SK-N-SH (cell line): ENCODE measurements at regions not wholly inside any gene's neighbourhood (a gene's known extent, or its start where the extent isn't known, plus 50 kb on each side); places are given as distances from the start of the nearest gene placed in this dataset.

ENCODE experiments used
- CTCF ChIA-PET: fragments of 300-600, 350-600 bp; formaldehyde crosslinking; extraction: SDS; loops from one replicate; lab custom pipeline; 2021; lab: Yijun Ruan, JAX
- POLR2A ChIA-PET: fragments of 350-600 bp; sonication (Branson Sonifier 250); formaldehyde crosslinking; extraction: SDS; loops from one replicate; lab custom pipeline; 2020; ENCODE audit warnings: antibody characterized with exemption, inconsistent platforms; lab: Yijun Ruan, JAX
- DNase-seq: peaks from one replicate; pipeline ENCODE4 v3.0.0; 2012
- H2AFZ ChIP-seq: fragments of 200-600 bp; sonication (generic); 2 replicates; pipeline ENCODE4 v1.8.1; 2016; ENCODE audit warnings: antibody characterized with exemption, mild to moderate bottlenecking, low read depth
- H3F3A ChIP-seq: fragments of 200-600 bp; sonication (generic); replicated peaks from 2 replicates; pipeline ENCODE3; 2016; ENCODE audit warnings: antibody characterized with exemption, mild to moderate bottlenecking; ENCODE audit not compliant: insufficient read depth
- H3K27ac ChIP-seq, 2 experiments: fragments of 200-500 bp in 1 of 2; fragments of 200-600 bp in 1 of 2; sonication (Bioruptor generic) in 1 of 2; sonication (generic), shearing (Covaris generic) in 1 of 2; 2 replicates each; pipeline versions ENCODE4 v1.5.1 to v1.6.1; 2014 to 2016; ENCODE audit warnings: low read depth in 2 of 2, inconsistent platforms in 1 of 2, low read length in 1 of 2, mild to moderate bottlenecking in 1 of 2, mixed read lengths in 1 of 2
- H3K27me3 ChIP-seq: fragments of 200-600 bp; sonication (generic), shearing (Covaris generic); 2 replicates; pipeline ENCODE4 v1.6.1; 2016; ENCODE audit warnings: mixed run types; ENCODE audit not compliant: insufficient read depth
- H3K36me3 ChIP-seq, 2 experiments: fragments of 200-500 bp in 1 of 2; fragments of 200-600 bp in 1 of 2; sonication (Bioruptor generic) in 1 of 2; sonication (generic) in 1 of 2; replicated peaks in 1 of 2; 2 replicates each; pipeline versions ENCODE3 to v1.5.1; 2014 to 2016; ENCODE audit warnings: low read length in 1 of 2, mild to moderate bottlenecking in 1 of 2; ENCODE audit not compliant: insufficient read depth in 2 of 2, control insufficient read depth in 1 of 2
- H3K4me1 ChIP-seq, 2 experiments: fragments of 200-500 bp in 1 of 2; fragments of 200-600 bp in 1 of 2; sonication (Bioruptor generic) in 1 of 2; sonication (generic), shearing (Covaris generic) in 1 of 2; 2 replicates each; pipeline versions ENCODE4 v1.5.1 to v1.6.1; 2014 to 2016; ENCODE audit warnings: low read depth in 1 of 2, low read length in 1 of 2, mixed run types in 1 of 2; ENCODE audit not compliant: insufficient read depth in 2 of 2, control insufficient read depth in 1 of 2
- H3K4me2 ChIP-seq: fragments of 200-600 bp; sonication (generic), shearing (Covaris generic); 2 replicates; pipeline ENCODE4 v1.6.1; 2017; ENCODE audit warnings: mixed run types
- H3K4me3 ChIP-seq, 2 experiments: fragments of 200-500 bp in 1 of 2; fragments of 200-600 bp in 1 of 2; sonication (Bioruptor generic) in 1 of 2; sonication (generic), shearing (Covaris generic) in 1 of 2; 2 replicates each; pipeline versions ENCODE4 v1.5.1 to v1.8.1; 2014 to 2016; ENCODE audit warnings: low read depth in 2 of 2, inconsistent platforms in 1 of 2, low read length in 1 of 2, mild to moderate bottlenecking in 1 of 2, mixed read lengths in 1 of 2, moderate library complexity in 1 of 2
- H3K79me2 ChIP-seq: fragments of 200-600 bp; sonication (generic); 2 replicates; pipeline ENCODE4 v1.8.1; 2017; ENCODE audit warnings: mild to moderate bottlenecking; ENCODE audit not compliant: insufficient read depth
- H3K9ac ChIP-seq: fragments of 200-600 bp; sonication (generic); 2 replicates; pipeline ENCODE4 v1.6.1; 2017; ENCODE audit warnings: mixed run types
- H3K9me2 ChIP-seq: fragments of 200-600 bp; sonication (generic); 2 replicates; pipeline ENCODE4 v1.6.1; 2017; ENCODE audit warnings: mixed run types
- H3K9me3 ChIP-seq: fragments of 200-600 bp; sonication (generic); 2 replicates; pipeline ENCODE4 v1.6.1; 2017; ENCODE audit warnings: mixed run types, mild to moderate bottlenecking, moderate library complexity
- H4K20me1 ChIP-seq: fragments of 200-600 bp; sonication (generic); 2 replicates; pipeline ENCODE4 v1.6.1; 2017; ENCODE audit warnings: mild to moderate bottlenecking, mixed run types; ENCODE audit not compliant: insufficient read depth
- CHD2 ChIP-seq: fragments of 150-350 bp; IDR thresholded peaks from 2 replicates; pipeline ENCODE4 v1.6.1; 2018; ENCODE audit warnings: low read length; ENCODE audit not compliant: partially characterized antibody
- ELF1 ChIP-seq: IDR thresholded peaks from 2 replicates; pipeline ENCODE4 v1.4.0; 2012
- FOSL2 ChIP-seq: IDR thresholded peaks from 2 replicates; pipeline ENCODE4 v1.4.0; 2012; ENCODE audit warnings: low read depth, mild to moderate bottlenecking, moderate library complexity, borderline replicate concordance
- FOXJ3 ChIP-seq: sonication (generic); formaldehyde crosslinking; IDR thresholded peaks from 2 replicates; pipeline ENCODE4 v1.5.1; 2020; ENCODE audit warnings: mild to moderate bottlenecking, missing genetic modification reagents
- FOXM1 ChIP-seq: IDR thresholded peaks from 2 replicates; pipeline ENCODE4 v1.4.0; 2012; ENCODE audit warnings: low read depth, mild to moderate bottlenecking
- MEF2A ChIP-seq: IDR thresholded peaks from 2 replicates; pipeline ENCODE4 v1.4.0; 2012; ENCODE audit warnings: low read depth, borderline replicate concordance
- NFIC ChIP-seq: IDR thresholded peaks from 2 replicates; pipeline ENCODE4 v1.4.0; 2012; ENCODE audit warnings: borderline replicate concordance
- NRF1 ChIP-seq: IDR thresholded peaks from 2 replicates; pipeline ENCODE4 v1.6.1; 2012; ENCODE audit warnings: low read depth, mild to moderate bottlenecking, low read length
- POLR2AphosphoS5 ChIP-seq: IDR thresholded peaks from 2 replicates; pipeline ENCODE4 v1.6.1; 2012; ENCODE audit warnings: low read depth, low read length
- RAD21 ChIP-seq: IDR thresholded peaks from 2 replicates; pipeline ENCODE4 v1.6.1; 2012; ENCODE audit warnings: mild to moderate bottlenecking, low read length
- RCOR1 ChIP-seq: fragments of 150-350 bp; IDR thresholded peaks from 2 replicates; pipeline ENCODE4 v1.6.1; 2017; ENCODE audit warnings: antibody characterized with exemption, low read length
- RFX5 ChIP-seq: IDR thresholded peaks from 2 replicates; pipeline ENCODE4 v1.6.1; 2012; ENCODE audit warnings: mild to moderate bottlenecking, improper control_type of control experiment, low read length
- SIN3A ChIP-seq: IDR thresholded peaks from 2 replicates; pipeline ENCODE4 v1.6.1; 2012; ENCODE audit warnings: low read depth, mild to moderate bottlenecking, low read length, moderate library complexity, borderline replicate concordance
- WGBS: methylation state at CpG from one replicate; pipeline ENCODE4 v1.1.6; 2017; ENCODE audit warnings: low lambda C conversion rate; 5-methylcytosine and 5-hydroxymethylcytosine counted together
- TF ChIP-seq, protein P1 (sequence below): fragments of 200-600 bp; sonication (generic); IDR thresholded peaks from 2 replicates; pipeline ENCODE4 v1.6.1; 2017; ENCODE audit warnings: antibody characterized with exemption, mild to moderate bottlenecking, moderate library complexity
- TF ChIP-seq, protein P2 (sequence below): fragments of 150-350 bp; IDR thresholded peaks from 2 replicates; pipeline ENCODE4 v1.6.1; 2017; ENCODE audit warnings: antibody characterized with exemption, low read length, low read depth, borderline replicate concordance
- TF ChIP-seq, protein P3 (sequence below): IDR thresholded peaks from 2 replicates; pipeline ENCODE4 v1.4.0; 2012; ENCODE audit warnings: low read depth, borderline replicate concordance
- TF ChIP-seq, protein P4 (sequence below): IDR thresholded peaks from 2 replicates; pipeline ENCODE4 v1.6.1; 2012; ENCODE audit warnings: mild to moderate bottlenecking, low read depth, low read length, moderate library complexity

DNA sequence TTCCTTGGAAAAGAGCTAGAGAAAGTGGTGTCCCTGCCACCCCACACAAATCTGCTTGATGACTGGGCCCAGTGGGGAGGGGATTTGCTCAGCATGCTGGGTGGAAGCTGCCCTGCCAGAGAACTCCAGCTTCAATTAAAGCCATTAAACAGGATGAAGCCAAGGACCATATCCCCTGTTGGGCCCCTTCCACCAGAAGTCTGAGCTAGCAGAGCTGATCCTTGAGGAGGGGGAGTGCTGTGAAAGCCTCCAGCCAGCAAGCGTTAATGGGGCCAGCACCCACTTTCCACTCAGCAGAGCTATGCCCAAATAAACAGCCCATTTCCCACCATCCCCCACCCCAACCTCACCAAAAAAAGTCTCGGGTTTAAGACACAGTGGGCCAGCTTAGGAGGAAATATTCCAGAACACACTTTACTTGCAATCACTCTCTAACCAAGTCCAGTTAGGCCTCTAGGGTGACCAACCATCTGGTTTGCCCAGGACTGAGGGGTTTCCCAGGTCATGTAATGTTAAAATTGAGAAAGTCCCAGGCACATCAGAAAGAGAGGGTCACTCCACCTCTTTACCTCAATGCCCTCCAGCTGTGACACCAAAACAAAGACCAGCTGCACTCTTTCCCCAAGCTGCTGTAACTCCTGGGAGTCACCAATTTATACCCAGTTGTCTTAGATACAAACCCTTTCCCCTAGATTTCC lies 132.3 kb downstream of the FOXI3 start:
- Histone ChIP-seq H3F3A (no peaks in the 10 kb centered on the region), H4K20me1 (no peaks in the 10 kb centered on the region), H3K9me2 (no peaks in the 10 kb centered on the region), H3K27me3 (no peaks in the 10 kb centered on the region), H3K4me3 (no peak overlapping the region), H3K4me2 (no peak overlapping the region), H2AFZ (no peak overlapping the region), H3K9ac (no peak overlapping the region), H3K27ac (no peak overlapping the region), H3K36me3 (no peaks in the 10 kb centered on the region), H3K79me2 (no peaks in the 10 kb centered on the region), H3K4me1 (no peaks in the 10 kb centered on the region), H3K9me3 (no peaks in the 10 kb centered on the region)
- CTCF ChIA-PET = interaction anchor here (0.8 to 1.2 kb wide), 3 partner anchors 12 to 134 kb away, joined by 3 to 4 read pairs (median 3); no protein-coding TSS in a partner anchor
- TF ChIP-seq RCOR1 = no peak
- TF ChIP-seq FOXM1 = no peak
- TF ChIP-seq NRF1 = no peak
- TF ChIP-seq, protein P1, sequence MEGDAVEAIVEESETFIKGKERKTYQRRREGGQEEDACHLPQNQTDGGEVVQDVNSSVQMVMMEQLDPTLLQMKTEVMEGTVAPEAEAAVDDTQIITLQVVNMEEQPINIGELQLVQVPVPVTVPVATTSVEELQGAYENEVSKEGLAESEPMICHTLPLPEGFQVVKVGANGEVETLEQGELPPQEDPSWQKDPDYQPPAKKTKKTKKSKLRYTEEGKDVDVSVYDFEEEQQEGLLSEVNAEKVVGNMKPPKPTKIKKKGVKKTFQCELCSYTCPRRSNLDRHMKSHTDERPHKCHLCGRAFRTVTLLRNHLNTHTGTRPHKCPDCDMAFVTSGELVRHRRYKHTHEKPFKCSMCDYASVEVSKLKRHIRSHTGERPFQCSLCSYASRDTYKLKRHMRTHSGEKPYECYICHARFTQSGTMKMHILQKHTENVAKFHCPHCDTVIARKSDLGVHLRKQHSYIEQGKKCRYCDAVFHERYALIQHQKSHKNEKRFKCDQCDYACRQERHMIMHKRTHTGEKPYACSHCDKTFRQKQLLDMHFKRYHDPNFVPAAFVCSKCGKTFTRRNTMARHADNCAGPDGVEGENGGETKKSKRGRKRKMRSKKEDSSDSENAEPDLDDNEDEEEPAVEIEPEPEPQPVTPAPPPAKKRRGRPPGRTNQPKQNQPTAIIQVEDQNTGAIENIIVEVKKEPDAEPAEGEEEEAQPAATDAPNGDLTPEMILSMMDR = no peak
- TF ChIP-seq POLR2AphosphoS5 = no peak
- TF ChIP-seq, protein P2, sequence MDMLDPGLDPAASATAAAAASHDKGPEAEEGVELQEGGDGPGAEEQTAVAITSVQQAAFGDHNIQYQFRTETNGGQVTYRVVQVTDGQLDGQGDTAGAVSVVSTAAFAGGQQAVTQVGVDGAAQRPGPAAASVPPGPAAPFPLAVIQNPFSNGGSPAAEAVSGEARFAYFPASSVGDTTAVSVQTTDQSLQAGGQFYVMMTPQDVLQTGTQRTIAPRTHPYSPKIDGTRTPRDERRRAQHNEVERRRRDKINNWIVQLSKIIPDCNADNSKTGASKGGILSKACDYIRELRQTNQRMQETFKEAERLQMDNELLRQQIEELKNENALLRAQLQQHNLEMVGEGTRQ = no peak
- no peak for TF ChIP-seq RAD21
- TF ChIP-seq FOXJ3 (CRISPR knock-in tag) = no peak
- no peak for TF ChIP-seq ELF1
- TF ChIP-seq MEF2A = no peak
- TF ChIP-seq CHD2 = no peak
- TF ChIP-seq RFX5 = no peak
- no peak for TF ChIP-seq FOSL2
- TF ChIP-seq SIN3A = no peak
- no peak for TF ChIP-seq NFIC
- POLR2A ChIA-PET = no interaction called here
- 30% methylated on average over 2 of the region's 2 CpGs for WGBS
- no peak for DNase-seq

DNA sequence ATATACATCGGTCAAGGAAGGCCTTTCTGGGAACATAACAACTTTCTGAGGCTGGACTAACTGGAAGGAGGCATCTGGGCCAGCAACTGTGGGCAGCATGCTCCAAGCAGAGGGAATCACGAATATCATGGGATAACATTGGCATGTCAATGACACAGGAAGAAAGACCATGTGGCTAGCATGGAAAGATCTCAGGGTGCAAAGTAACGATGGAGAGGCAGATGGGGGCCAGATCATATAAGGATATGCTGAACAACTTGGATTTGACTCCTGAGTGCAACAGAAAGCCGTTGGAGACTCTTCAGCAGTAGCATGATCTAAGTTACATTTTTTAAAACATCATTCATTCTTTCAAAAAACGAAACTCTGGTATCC lies 133.6 kb downstream of the FOXI3 start:
- Histone ChIP-seq H3K4me2 (no peak overlapping the region), H3K9ac (no peak overlapping the region), H3K27me3 (no peaks in the 10 kb centered on the region), H3K9me2 (no peaks in the 10 kb centered on the region), H3F3A (no peaks in the 10 kb centered on the region), H3K27ac (no peak overlapping the region), H3K4me3 (no peak overlapping the region), H4K20me1 (no peaks in the 10 kb centered on the region), H3K9me3 (no peaks in the 10 kb centered on the region), H3K79me2 (no peaks in the 10 kb centered on the region), H3K4me1 (no peaks in the 10 kb centered on the region), H3K36me3 (no peaks in the 10 kb centered on the region), H2AFZ (no peak overlapping the region)
- 12% methylated on average over 5 of the region's 5 CpGs for WGBS
- TF ChIP-seq CHD2 = no peak
- no peak for TF ChIP-seq FOXJ3 (CRISPR knock-in tag)
- no peak for TF ChIP-seq MEF2A
- TF ChIP-seq, protein P3, sequence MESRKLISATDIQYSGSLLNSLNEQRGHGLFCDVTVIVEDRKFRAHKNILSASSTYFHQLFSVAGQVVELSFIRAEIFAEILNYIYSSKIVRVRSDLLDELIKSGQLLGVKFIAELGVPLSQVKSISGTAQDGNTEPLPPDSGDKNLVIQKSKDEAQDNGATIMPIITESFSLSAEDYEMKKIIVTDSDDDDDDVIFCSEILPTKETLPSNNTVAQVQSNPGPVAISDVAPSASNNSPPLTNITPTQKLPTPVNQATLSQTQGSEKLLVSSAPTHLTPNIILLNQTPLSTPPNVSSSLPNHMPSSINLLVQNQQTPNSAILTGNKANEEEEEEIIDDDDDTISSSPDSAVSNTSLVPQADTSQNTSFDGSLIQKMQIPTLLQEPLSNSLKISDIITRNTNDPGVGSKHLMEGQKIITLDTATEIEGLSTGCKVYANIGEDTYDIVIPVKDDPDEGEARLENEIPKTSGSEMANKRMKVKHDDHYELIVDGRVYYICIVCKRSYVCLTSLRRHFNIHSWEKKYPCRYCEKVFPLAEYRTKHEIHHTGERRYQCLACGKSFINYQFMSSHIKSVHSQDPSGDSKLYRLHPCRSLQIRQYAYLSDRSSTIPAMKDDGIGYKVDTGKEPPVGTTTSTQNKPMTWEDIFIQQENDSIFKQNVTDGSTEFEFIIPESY = no peak
- TF ChIP-seq, protein P4, sequence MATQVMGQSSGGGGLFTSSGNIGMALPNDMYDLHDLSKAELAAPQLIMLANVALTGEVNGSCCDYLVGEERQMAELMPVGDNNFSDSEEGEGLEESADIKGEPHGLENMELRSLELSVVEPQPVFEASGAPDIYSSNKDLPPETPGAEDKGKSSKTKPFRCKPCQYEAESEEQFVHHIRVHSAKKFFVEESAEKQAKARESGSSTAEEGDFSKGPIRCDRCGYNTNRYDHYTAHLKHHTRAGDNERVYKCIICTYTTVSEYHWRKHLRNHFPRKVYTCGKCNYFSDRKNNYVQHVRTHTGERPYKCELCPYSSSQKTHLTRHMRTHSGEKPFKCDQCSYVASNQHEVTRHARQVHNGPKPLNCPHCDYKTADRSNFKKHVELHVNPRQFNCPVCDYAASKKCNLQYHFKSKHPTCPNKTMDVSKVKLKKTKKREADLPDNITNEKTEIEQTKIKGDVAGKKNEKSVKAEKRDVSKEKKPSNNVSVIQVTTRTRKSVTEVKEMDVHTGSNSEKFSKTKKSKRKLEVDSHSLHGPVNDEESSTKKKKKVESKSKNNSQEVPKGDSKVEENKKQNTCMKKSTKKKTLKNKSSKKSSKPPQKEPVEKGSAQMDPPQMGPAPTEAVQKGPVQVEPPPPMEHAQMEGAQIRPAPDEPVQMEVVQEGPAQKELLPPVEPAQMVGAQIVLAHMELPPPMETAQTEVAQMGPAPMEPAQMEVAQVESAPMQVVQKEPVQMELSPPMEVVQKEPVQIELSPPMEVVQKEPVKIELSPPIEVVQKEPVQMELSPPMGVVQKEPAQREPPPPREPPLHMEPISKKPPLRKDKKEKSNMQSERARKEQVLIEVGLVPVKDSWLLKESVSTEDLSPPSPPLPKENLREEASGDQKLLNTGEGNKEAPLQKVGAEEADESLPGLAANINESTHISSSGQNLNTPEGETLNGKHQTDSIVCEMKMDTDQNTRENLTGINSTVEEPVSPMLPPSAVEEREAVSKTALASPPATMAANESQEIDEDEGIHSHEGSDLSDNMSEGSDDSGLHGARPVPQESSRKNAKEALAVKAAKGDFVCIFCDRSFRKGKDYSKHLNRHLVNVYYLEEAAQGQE = no peak
- TF ChIP-seq RFX5 = no peak
- CTCF ChIA-PET = interaction anchor here (0.8 kb wide), 1 partner anchor 31 kb away, joined by 3 read pairs; no protein-coding TSS in a partner anchor
- POLR2A ChIA-PET = no interaction called here
- DNase-seq = no peak
